CD4-positive, alpha-beta T cell (primary cell): ENCODE measurements at regions not wholly inside any gene's neighbourhood (a gene's known extent, or its start where the extent isn't known, plus 50 kb on each side); places are given as distances from the start of the nearest gene placed in this dataset.

Source experiments
- ATAC-seq: fragments of 200-7000 bp; cut with Tn5 transposase; one replicate; pipeline ENCODE4 v1.10.0; 2022; ENCODE audit warnings: mild to moderate bottlenecking; ENCODE audit not compliant: poor library complexity
- CTCF ChIA-PET: fragments of 350-600 bp; sonication (Branson Sonifier 250); formaldehyde crosslinking; loops from one replicate; lab custom pipeline; 2021; ENCODE audit warnings: antibody characterized with exemption, inconsistent platforms; lab: Charles Lee
- POLR2A ChIA-PET: fragments of 350-600 bp; sonication (Branson Sonifier 250); formaldehyde crosslinking; loops from one replicate; lab custom pipeline; 2021; ENCODE audit warnings: antibody characterized with exemption, inconsistent platforms; lab: Charles Lee
- DNase-seq, 14 experiments: peaks; one replicate each; pipeline ENCODE4 v3.0.0-alpha.2; 2013 to 2020; ENCODE audit warnings: mixed read lengths in 2 of 14
- H3K27ac ChIP-seq, 2 donors: one replicate each; pipeline versions ENCODE4 v1.5.1 to v1.7.0; 2013; ENCODE audit warnings: low read length in 2 of 2, low read depth in 1 of 2, mild to moderate bottlenecking in 1 of 2
- H3K27me3 ChIP-seq, 2 experiments: 1 replicate in 1 of 2; 2 replicates in 1 of 2; pipeline versions ENCODE4 v1.6.1 to v1.7.0; 2013; ENCODE audit warnings: low read length in 2 of 2, control low read depth in 1 of 2, mild to moderate bottlenecking in 1 of 2, moderate library complexity in 1 of 2; ENCODE audit not compliant: insufficient read depth in 2 of 2, control insufficient read depth in 1 of 2
- H3K36me3 ChIP-seq: one replicate; pipeline ENCODE4 v1.6.1; 2013; ENCODE audit warnings: low read length, control low read depth; ENCODE audit not compliant: insufficient read depth
- H3K4me1 ChIP-seq: one replicate; pipeline ENCODE4 v1.6.1; 2013; ENCODE audit warnings: low read length, control low read depth; ENCODE audit not compliant: insufficient read depth
- H3K4me3 ChIP-seq: one replicate; pipeline ENCODE4 v1.5.1; 2013; ENCODE audit warnings: mild to moderate bottlenecking, low read length, moderate library complexity
- H3K9me3 ChIP-seq, 2 experiments: 1 replicate in 1 of 2; 2 replicates in 1 of 2; pipeline versions ENCODE4 v1.6.1 to v1.7.0; 2013; ENCODE audit warnings: low read length in 2 of 2, mild to moderate bottlenecking in 2 of 2, control low read depth in 1 of 2, moderate library complexity in 1 of 2; ENCODE audit not compliant: control insufficient read depth in 1 of 2, insufficient read depth in 1 of 2
- H3K27ac Mint-ChIP-seq: one replicate; pipeline ENCODE4 v1.8.0; 2020; ENCODE audit warnings: mixed read lengths
- H3K27me3 Mint-ChIP-seq: one replicate; pipeline ENCODE4 v1.8.0; 2021; ENCODE audit warnings: mixed read lengths
- H3K36me3 Mint-ChIP-seq: one replicate; pipeline ENCODE4 v1.8.0; 2021; ENCODE audit warnings: low read depth, mixed read lengths
- H3K4me1 Mint-ChIP-seq: one replicate; pipeline ENCODE4 v1.8.0; 2021; ENCODE audit warnings: low read depth, mixed read lengths
- H3K4me3 Mint-ChIP-seq: one replicate; pipeline ENCODE4 v1.8.0; 2020; ENCODE audit warnings: mild to moderate bottlenecking, mixed read lengths
- H3K9me3 Mint-ChIP-seq: one replicate; pipeline ENCODE4 v1.8.0; 2020; ENCODE audit warnings: mixed read lengths
- CTCF ChIP-seq: fragments of 200-600 bp; IDR thresholded peaks from one replicate; pipeline ENCODE4 v1.8.0; 2022; ENCODE audit warnings: antibody characterized with exemption, mild to moderate bottlenecking
- intact Hi-C, 2 experiments: fragments of 100-400 bp; cut with DNase I in 1 of 2; cut with micrococcal nuclease in 1 of 2; formaldehyde crosslinking; loops; one replicate each; pipeline versions ENCODE4 v1.15.1 to v1.9.0; 2023 to 2025; cut with DNase I, micrococcal nuclease

GRCh38 chr5:6090079-6090654, 288.2 kb downstream of the MED10 start:
- DNase-seq, result no peak
- Mint-ChIP-seq H3K36me3 (no peaks in the 10 kb centered on the region), H3K4me1 (no peaks in the 10 kb centered on the region), H3K27me3 (no peaks in the 10 kb centered on the region), H3K4me3 (no peak overlapping the region), H3K27ac (no peak overlapping the region), H3K9me3 (peaks cover 2% of the 10 kb centered on the region)
- Histone ChIP-seq H3K36me3 (no peaks in the 10 kb centered on the region), H3K4me1 (no peaks in the 10 kb centered on the region), H3K9me3 (no peaks in the 10 kb centered on the region), H3K27ac (no peak overlapping the region), H3K27me3 (no peaks in the 10 kb centered on the region), H3K4me3 (no peak overlapping the region)
- TF ChIP-seq CTCF, result no peak
- intact Hi-C loops, result no loop called here
- ATAC-seq, result no peak
- POLR2A ChIA-PET, result no interaction called here
- CTCF ChIA-PET, result no interaction called here

- Mint-ChIP-seq H3K27ac (no peak overlapping the region), H3K36me3 (no peaks in the 10 kb centered on the region), H3K4me3 (no peak overlapping the region), H3K9me3 (peaks cover 2% of the 10 kb centered on the region), H3K27me3 (no peaks in the 10 kb centered on the region), H3K4me1 (no peaks in the 10 kb centered on the region)
- Histone ChIP-seq H3K27me3 (no peaks in the 10 kb centered on the region), H3K9me3 (no peaks in the 10 kb centered on the region), H3K4me3 (no peak overlapping the region), H3K36me3 (no peaks in the 10 kb centered on the region), H3K27ac (no peak overlapping the region), H3K4me1 (no peaks in the 10 kb centered on the region)
- DNase-seq (no peak), ATAC-seq (no peak)
- POLR2A ChIA-PET, result no interaction called here
- CTCF ChIA-PET, result no interaction called here
- intact Hi-C loops, result no loop called here
- TF ChIP-seq CTCF, result no peak
Measured at GRCh38 chr5:6088706-6089105, 289.6 kb downstream of the MED10 start.

- CTCF ChIA-PET, result no interaction called here
- no peaks in the 10 kb centered on the region for H3K27me3 Mint-ChIP-seq
- H3K36me3 ChIP-seq, result no peaks in the 10 kb centered on the region
- H3K27me3 ChIP-seq, result no peaks in the 10 kb centered on the region
- peaks cover 0 to 5% of the 10 kb centered on the region in 2 experiments for H3K9me3 ChIP-seq
- POLR2A ChIA-PET, result no interaction called here
- no peak for DNase-seq
- no peak overlapping the region for H3K4me3 Mint-ChIP-seq
- H3K9me3 Mint-ChIP-seq, result peaks cover 2% of the 10 kb centered on the region
- H3K4me1 ChIP-seq, result no peaks in the 10 kb centered on the region
- no peaks in the 10 kb centered on the region for H3K4me1 Mint-ChIP-seq
- no peak overlapping the region for H3K27ac ChIP-seq
- no peaks in the 10 kb centered on the region for H3K36me3 Mint-ChIP-seq
- intact Hi-C loops, result no loop called here
- H3K4me3 ChIP-seq, result no peak overlapping the region
- no peak overlapping the region for H3K27ac Mint-ChIP-seq
- ATAC-seq, result no peak
- TF ChIP-seq CTCF, result no peak
Measured at GRCh38 chr5:6087576-6087975, 290.8 kb downstream of the MED10 start.
